ENCODE measurements at regions not wholly inside any gene's neighbourhood (a gene's known extent, or its start where the extent isn't known, plus 50 kb on each side); places are given as distances from the start of the nearest gene placed in this dataset.

GRCh38 chr20:12243327-12243726 is 325.6 kb downstream of the BTBD3 start:
- BruUV-seq (replicated peaks) = no TSS peak
- no peak for FAIRE-seq
- dilution Hi-C loops (cut with MboI; ENCODE audit: extremely low pct_ligation_motif_present, low sequenced_read_pairs) = no loop called here

More at GRCh38 chr20:12243327-12243726, 325.6 kb downstream of the BTBD3 start:
- no peak for DNase-seq (ENCODE audit: low read depth, low spot score)
- Histone ChIP-seq H4K20me1 (replicated peaks; ENCODE audit: control insufficient read depth, extremely low read depth, insufficient read depth, low read length) (no peaks in the 10 kb centered on the region), H3K4me1 (ENCODE audit: control insufficient read depth, extremely low read depth, insufficient read depth, low read length) (no peaks in the 10 kb centered on the region), H3K27ac (ENCODE audit: insufficient read depth, low read depth, low read length) (no peak overlapping the region), H3K9me1 (replicated peaks; ENCODE audit: control insufficient read depth, extremely low read depth, insufficient read depth, low read length) (no peaks in the 10 kb centered on the region), H3K9me3 (replicated peaks; ENCODE audit: control insufficient read depth, insufficient read depth, low read length) (no peaks in the 10 kb centered on the region), H3K79me2 (ENCODE audit: control insufficient read depth, insufficient read depth, low read length) (no peaks in the 10 kb centered on the region), H3K9ac (replicated peaks; ENCODE audit: extremely low read depth, insufficient read depth, low read length) (no peak overlapping the region), H3K4me3 (replicated peaks in 1 of 3; ENCODE audit: insufficient read depth in 1 of 3, low read depth in 1 of 3, low read length in 3 of 3) (no peak overlapping the region), H3K27me3 (ENCODE audit: control insufficient read depth in 2 of 2, insufficient read depth in 2 of 2, low read length in 2 of 2) (no peaks in the 10 kb centered on the region), H3K4me2 (ENCODE audit: insufficient read depth, low read length) (no peak overlapping the region), H3K36me3 (ENCODE audit: control insufficient read depth in 2 of 2, extremely low read depth in 1 of 2, insufficient read depth in 2 of 2, low read length in 2 of 2) (no peaks in the 10 kb centered on the region), H2AFZ (ENCODE audit: low read depth, low read length) (no peak overlapping the region)
- TF ChIP-seq POLR2AphosphoS5 (IDR thresholded peaks at IDR 0.05; ENCODE audit: insufficient read depth, low read depth, low read length) (no peak), EZH2 (IDR thresholded peaks at IDR 0.05; ENCODE audit: borderline replicate concordance, low read depth, low read length, severe bottlenecking) (no peak), JUN (IDR thresholded peaks at IDR 0.05; ENCODE audit: borderline replicate concordance, insufficient read depth, insufficient read length, low read depth) (no peak), POLR2A (IDR thresholded peaks at IDR 0.05; ENCODE audit: low read depth, low read length) (no peak), CTCF (IDR thresholded peaks at IDR 0.05; ENCODE audit: extremely low read depth in 1 of 2, insufficient read depth in 1 of 2, low read depth in 1 of 2, low read length in 2 of 2) (no peak), FOS (IDR thresholded peaks at IDR 0.05; ENCODE audit: borderline replicate concordance, insufficient read depth, low read length) (no peak), GATA2 (IDR thresholded peaks at IDR 0.05; ENCODE audit: insufficient read depth, insufficient read length, low read depth, low read length) (no peak), MYC (IDR thresholded peaks at IDR 0.05; ENCODE audit: low read depth, low read length) (no peak)
- TF ChIP-seq, protein P1, sequence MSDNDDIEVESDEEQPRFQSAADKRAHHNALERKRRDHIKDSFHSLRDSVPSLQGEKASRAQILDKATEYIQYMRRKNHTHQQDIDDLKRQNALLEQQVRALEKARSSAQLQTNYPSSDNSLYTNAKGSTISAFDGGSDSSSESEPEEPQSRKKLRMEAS (IDR thresholded peaks at IDR 0.05; ENCODE audit: insufficient read depth, insufficient read length) = no peak
- intact Hi-C loops (cut with micrococcal nuclease) = no loop called here
- POLR2A ChIA-PET = no interaction called here
- CTCF ChIA-PET = no interaction called here
